H1 (cell line): ENCODE measurements at regions not wholly inside any gene's neighbourhood (a gene's known extent, or its start where the extent isn't known, plus 50 kb on each side); places are given as distances from the start of the nearest gene placed in this dataset.
A peak's percentile ranks its signal among the peaks of the same experiment; 100 is the strongest.

ENCODE experiments used
- CTCF ChIA-PET: fragments of 300-600 bp; sonication (Branson Sonifier 250); formaldehyde crosslinking; loops from one replicate; lab custom pipeline; 2021; ENCODE audit not compliant: partially characterized antibody; lab: Charles Lee
- POLR2A ChIA-PET: fragments of 300-600 bp; sonication (Branson Sonifier 250); formaldehyde crosslinking; loops from one replicate; lab custom pipeline; 2021; ENCODE audit warnings: inconsistent platforms; ENCODE audit not compliant: partially characterized antibody; lab: Charles Lee
- DNase-seq, 2 experiments: peaks; one replicate each; pipeline versions ENCODE4 v3.0.0 to v3.0.0-alpha.2; 2010 to 2022; ENCODE audit warnings: low spot score in 2 of 2, low read depth in 1 of 2, mixed read lengths in 1 of 2
- FAIRE-seq: peaks from 2 replicates; lab custom pipeline; 2011; peaks lifted over from hg19 to GRCh38; lab: Jason Lieb, UNC
- H2AFZ ChIP-seq: 2 replicates; pipeline ENCODE4 v1.8.1; 2012; ENCODE audit warnings: low read length, inconsistent platforms
- H2AK5ac ChIP-seq: 2 replicates; pipeline ENCODE4 v1.6.1; 2013; ENCODE audit warnings: low read depth, low read length
- H2BK120ac ChIP-seq: replicated peaks from 2 replicates; pipeline ENCODE3; 2013; ENCODE audit warnings: low read depth, low read length, inconsistent platforms
- H2BK12ac ChIP-seq: 2 replicates; pipeline ENCODE4 v1.6.1; 2013; ENCODE audit warnings: low read depth, low read length
- H2BK15ac ChIP-seq: 2 replicates; pipeline ENCODE4 v1.6.1; 2013; ENCODE audit warnings: low read length
- H2BK20ac ChIP-seq: 2 replicates; pipeline ENCODE4 v1.6.1; 2013; ENCODE audit warnings: low read length
- H2BK5ac ChIP-seq: 2 replicates; pipeline ENCODE4 v1.6.1; 2013; ENCODE audit warnings: low read depth, low read length
- H3K14ac ChIP-seq: 2 replicates; pipeline ENCODE4 v1.6.1; 2013; ENCODE audit warnings: inconsistent platforms; ENCODE audit not compliant: insufficient read length
- H3K18ac ChIP-seq: 2 replicates; pipeline ENCODE4 v1.6.1; 2013; ENCODE audit warnings: low read length; ENCODE audit errors: extremely low read depth
- H3K23ac ChIP-seq: 2 replicates; pipeline ENCODE4 v1.6.1; 2013; ENCODE audit warnings: inconsistent platforms; ENCODE audit not compliant: insufficient read length
- H3K23me2 ChIP-seq: 2 replicates; pipeline ENCODE4 v1.6.1; 2013; ENCODE audit warnings: low read depth, low read length
- H3K27ac ChIP-seq: 2 replicates; pipeline ENCODE4 v1.6.1; 2011; ENCODE audit warnings: low read depth, low read length, inconsistent platforms
- H3K27me3 ChIP-seq, 4 experiments: replicated peaks in 1 of 4; 1 replicate in 1 of 4; 2 replicates in 3 of 4; pipeline versions ENCODE4 v1.6.1 to v1.8.1; 2011 to 2013; ENCODE audit warnings: low read length in 3 of 4, mild to moderate bottlenecking in 3 of 4, inconsistent platforms in 2 of 4, mixed read lengths in 2 of 4, moderate library complexity in 1 of 4; ENCODE audit not compliant: control insufficient read depth in 3 of 4, insufficient read depth in 3 of 4; ENCODE audit errors: extremely low read depth in 1 of 4
- H3K36me3 ChIP-seq, 4 experiments: 2 replicates each; pipeline versions ENCODE4 v1.6.1 to v1.8.1; 2011 to 2013; ENCODE audit warnings: mild to moderate bottlenecking in 4 of 4, low read length in 3 of 4, moderate library complexity in 2 of 4, control low read depth in 1 of 4, inconsistent platforms in 1 of 4; ENCODE audit not compliant: insufficient read depth in 4 of 4, control insufficient read depth in 2 of 4
- H3K4ac ChIP-seq: replicated peaks from 2 replicates; pipeline ENCODE3; 2013; ENCODE audit warnings: low read length, low read depth, mixed read lengths, inconsistent platforms; ENCODE audit not compliant: insufficient read length
- H3K4me1 ChIP-seq, 4 experiments: replicated peaks in 1 of 4; 1 replicate in 1 of 4; 2 replicates in 3 of 4; pipeline versions ENCODE4 v1.6.1 to v1.8.1; 2011 to 2013; ENCODE audit warnings: low read length in 3 of 4, inconsistent platforms in 2 of 4, mixed read lengths in 1 of 4; ENCODE audit not compliant: insufficient read depth in 4 of 4, control insufficient read depth in 3 of 4
- H3K4me2 ChIP-seq, 2 experiments: 2 replicates each; pipeline versions ENCODE4 v1.6.1 to v1.8.1; 2011 to 2013; ENCODE audit warnings: low read depth in 2 of 2, low read length in 2 of 2, control low read depth in 1 of 2, inconsistent platforms in 1 of 2, mild to moderate bottlenecking in 1 of 2; ENCODE audit not compliant: insufficient read depth in 1 of 2
- H3K4me3 ChIP-seq, 4 experiments: fragments of 200-600, 300-600 bp in 1 of 4; sonication (generic), shearing (Covaris generic), sonication (Bioruptor Twin) in 1 of 4; 2 replicates each; pipeline versions ENCODE4 v1.5.1 to v1.8.1; 2011 to 2016; ENCODE audit warnings: low read length in 4 of 4, low read depth in 3 of 4, control low read depth in 2 of 4, inconsistent platforms in 2 of 4, mild to moderate bottlenecking in 2 of 4, mixed read lengths in 1 of 4, moderate library complexity in 1 of 4; ENCODE audit not compliant: insufficient read depth in 2 of 4; ENCODE audit errors: extremely low read depth in 1 of 4
- H3K56ac ChIP-seq: replicated peaks from 2 replicates; pipeline ENCODE3; 2013; ENCODE audit warnings: low read depth, mild to moderate bottlenecking, mixed read lengths, low read length, inconsistent platforms; ENCODE audit not compliant: insufficient read length
- H3K79me1 ChIP-seq: 2 replicates; pipeline ENCODE4 v1.6.1; 2013; ENCODE audit warnings: low read depth, low read length, control low read depth
- H3K79me2 ChIP-seq, 2 experiments: 2 replicates each; pipeline versions ENCODE4 v1.6.1 to v1.8.1; 2012 to 2013; ENCODE audit warnings: low read length in 2 of 2, mild to moderate bottlenecking in 2 of 2, inconsistent platforms in 1 of 2; ENCODE audit not compliant: insufficient read depth in 2 of 2, control insufficient read depth in 1 of 2
- H3K9ac ChIP-seq, 4 experiments: replicated peaks in 1 of 4; 1 replicate in 1 of 4; 2 replicates in 3 of 4; pipeline versions ENCODE4 v1.6.1 to v1.8.1; 2011 to 2013; ENCODE audit warnings: low read depth in 3 of 4, low read length in 3 of 4, control low read depth in 2 of 4, mild to moderate bottlenecking in 2 of 4, moderate library complexity in 2 of 4, inconsistent platforms in 1 of 4; ENCODE audit errors: extremely low read depth in 1 of 4
- H3K9me3 ChIP-seq, 2 experiments: 2 replicates each; pipeline versions ENCODE4 v1.6.1 to v1.8.1; 2012 to 2013; ENCODE audit warnings: mild to moderate bottlenecking in 2 of 2, moderate library complexity in 2 of 2, control low read depth in 1 of 2, inconsistent platforms in 1 of 2, low read depth in 1 of 2, low read length in 1 of 2, mixed read lengths in 1 of 2; ENCODE audit not compliant: insufficient read depth in 2 of 2
- H4K20me1 ChIP-seq, 2 experiments: replicated peaks in 1 of 2; 2 replicates each; pipeline versions ENCODE3 to v1.8.1; 2011 to 2013; ENCODE audit warnings: inconsistent platforms in 2 of 2, low read length in 2 of 2, mild to moderate bottlenecking in 1 of 2; ENCODE audit not compliant: insufficient read depth in 2 of 2, control insufficient read depth in 1 of 2
- H4K5ac ChIP-seq: 2 replicates; pipeline ENCODE4 v1.6.1; 2013; ENCODE audit warnings: low read length, low read depth, mixed read lengths, inconsistent platforms; ENCODE audit not compliant: insufficient read length
- H4K8ac ChIP-seq: 2 replicates; pipeline ENCODE4 v1.8.0; 2013; ENCODE audit warnings: mild to moderate bottlenecking, moderate library complexity, low read length, inconsistent platforms; ENCODE audit not compliant: insufficient read depth; ENCODE audit errors: extremely low read depth
- H4K91ac ChIP-seq: replicated peaks from 2 replicates; pipeline ENCODE3; 2013; ENCODE audit warnings: low read length, mixed read lengths, inconsistent platforms; ENCODE audit not compliant: insufficient read length
- CBX5 ChIP-seq: fragments of 300-800, 300-1000 bp; sonication (generic); IDR thresholded peaks from 2 replicates; pipeline ENCODE4 v1.7.1; 2016; ENCODE audit warnings: antibody characterized with exemption, low read length, low read depth
- CTBP2 ChIP-seq: IDR thresholded peaks from 2 replicates; pipeline ENCODE4 v1.7.0; 2011; ENCODE audit warnings: borderline replicate concordance, mild to moderate bottlenecking, moderate library complexity, mixed read lengths, low read length; ENCODE audit not compliant: insufficient read depth, insufficient read length
- EZH2 ChIP-seq: fragments of 200-600 bp; sonication (generic); IDR thresholded peaks from 2 replicates; pipeline ENCODE4 v1.7.1; 2012; ENCODE audit warnings: low read depth, mild to moderate bottlenecking, moderate library complexity, low read length, inconsistent platforms; ENCODE audit not compliant: severe bottlenecking
- GABPA ChIP-seq: IDR thresholded peaks from 2 replicates; pipeline ENCODE4 v1.6.1; 2011; ENCODE audit warnings: mild to moderate bottlenecking, low read length, moderate library complexity, borderline replicate concordance; ENCODE audit not compliant: insufficient read depth
- SRF ChIP-seq: IDR thresholded peaks from 2 replicates; pipeline ENCODE4 v1.6.1; 2011; ENCODE audit warnings: mild to moderate bottlenecking, low read depth, low read length, moderate library complexity
- WGBS, 2 experiments: shearing (Covaris generic) in 1 of 2; methylation state at CpG; one replicate each; pipeline versions ENCODE4 v1.1.6 to v1.1.7; 2013 to 2015; ENCODE audit warnings: low lambda C conversion rate in 2 of 2, mixed read lengths in 2 of 2, inconsistent platforms in 1 of 2, low coverage in 1 of 2, missing lambda C conversion rate in 1 of 2; ENCODE audit not compliant: insufficient replicate concordance in 2 of 2, insufficient coverage in 1 of 2, insufficient read length in 1 of 2; ENCODE audit errors: extremely low coverage in 1 of 2, missing lambda C conversion rate in 1 of 2; 5-methylcytosine and 5-hydroxymethylcytosine counted together
- TF ChIP-seq, protein P1 (sequence below): IDR thresholded peaks from 2 replicates; pipeline ENCODE4 v1.6.1; 2012; ENCODE audit warnings: inconsistent platforms

DNA sequence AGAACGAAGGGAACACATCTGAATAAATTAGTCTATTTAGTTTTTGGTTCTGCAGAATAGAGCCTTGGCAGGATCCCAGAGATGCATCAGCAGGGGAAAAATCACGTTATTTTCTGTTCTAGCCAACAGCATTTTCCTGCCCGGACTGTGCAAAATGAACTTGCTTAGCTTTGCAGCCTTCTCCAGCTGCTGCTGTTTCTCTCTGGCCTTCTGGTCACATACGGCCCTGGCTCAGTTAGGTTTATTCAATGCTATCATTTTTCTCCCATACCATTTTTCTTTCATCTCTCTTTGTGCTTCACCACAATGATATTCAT lies 110.4 kb upstream of the KL start:
- CTCF ChIA-PET = interaction anchor here (1.4 kb wide), 1 partner anchor 112 kb away, joined by 4 read pairs; no protein-coding TSS in a partner anchor
- peaks cover 0 to 7% (median 4%) of the 10 kb centered on the region in 4 experiments; a peak in 4 of 7 replicates for H3K4me1 ChIP-seq

More for the DNA sequence above, 110.4 kb upstream of the KL start:
- Histone ChIP-seq H2BK15ac (no peak overlapping the region), H2BK120ac (no peak overlapping the region), H3K27me3 (no peaks in the 10 kb centered on the region), H4K8ac (no peak overlapping the region), H3K9ac (no peak overlapping the region), H3K79me1 (no peaks in the 10 kb centered on the region), H3K9me3 (no peaks in the 10 kb centered on the region), H3K18ac (no peak overlapping the region), H3K23ac (no peak overlapping the region), H2BK12ac (no peak overlapping the region), H2BK20ac (no peak overlapping the region), H3K14ac (no peak overlapping the region), H3K36me3 (no peaks in the 10 kb centered on the region), H2BK5ac (no peak overlapping the region), H4K20me1 (no peaks in the 10 kb centered on the region), H3K27ac (no peak overlapping the region), H3K4me3 (no peak overlapping the region), H4K91ac (no peak overlapping the region), H3K56ac (no peak overlapping the region), H2AFZ (no peak overlapping the region), H4K5ac (no peak overlapping the region), H3K23me2 (no peaks in the 10 kb centered on the region), H3K4me2 (0 out of 4 replicates have a peak overlapping the region, but pooled peaks of 1 of the 2 experiments have one; percentile 18), H2AK5ac (no peak overlapping the region), H3K79me2 (no peaks in the 10 kb centered on the region), H3K4ac (no peak overlapping the region)
- FAIRE-seq (no peak), DNase-seq (no peak)
- 53% methylated on average over 4 of the region's 4 CpGs; no CpG with 5 or more reads in 1 of the 2 experiments for WGBS, 2 experiments
- TF ChIP-seq GABPA (no peak), CBX5 (no peak), EZH2 (no peak), CTBP2 (no peak), SRF (no peak)
- TF ChIP-seq, protein P1, sequence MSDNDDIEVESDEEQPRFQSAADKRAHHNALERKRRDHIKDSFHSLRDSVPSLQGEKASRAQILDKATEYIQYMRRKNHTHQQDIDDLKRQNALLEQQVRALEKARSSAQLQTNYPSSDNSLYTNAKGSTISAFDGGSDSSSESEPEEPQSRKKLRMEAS = no peak
- POLR2A ChIA-PET = no interaction called here
